SHP77 (cell line): ENCODE measurements at regions not wholly inside any gene's neighbourhood (a gene's known extent, or its start where the extent isn't known, plus 50 kb on each side); places are given as distances from the start of the nearest gene placed in this dataset.

ENCODE experiments used
- DNase-seq, 2 experiments: peaks; one replicate each; lab custom pipeline; 2025; lab: John Stamatoyannopoulos, UW

- DNase-seq: no peak
Observed at GRCh38 chr6:79776076-79776475, 144.9 kb downstream of the SH3BGRL2 start.

- DNase-seq: no peak
Observed at GRCh38 chr6:79775222-79775621, 144.1 kb downstream of the SH3BGRL2 start.

GRCh38 chr6:79764747-79765146 lies 133.6 kb downstream of the SH3BGRL2 start:
- DNase-seq: no peak

GRCh38 chr6:79763301-79763700 lies 132.2 kb downstream of the SH3BGRL2 start:
- no peak for DNase-seq

- DNase-seq: no peak
Observed at GRCh38 chr6:79762370-79762769, 131.2 kb downstream of the SH3BGRL2 start.

GRCh38 chr6:79756496-79756895 lies 125.4 kb downstream of the SH3BGRL2 start:
- no peak for DNase-seq

- DNase-seq: no peak
Observed at GRCh38 chr6:79755967-79756366, 124.8 kb downstream of the SH3BGRL2 start.
